CD4-positive, alpha-beta T cell (primary cell): ENCODE measurements at regions not wholly inside any gene's neighbourhood (a gene's known extent, or its start where the extent isn't known, plus 50 kb on each side); places are given as distances from the start of the nearest gene placed in this dataset.

Experiments
- ATAC-seq: fragments of 200-7000 bp; cut with Tn5 transposase; one replicate; pipeline ENCODE4 v1.10.0; 2022; ENCODE audit warnings: mild to moderate bottlenecking; ENCODE audit not compliant: poor library complexity
- CTCF ChIA-PET: fragments of 350-600 bp; sonication (Branson Sonifier 250); formaldehyde crosslinking; loops from one replicate; lab custom pipeline; 2021; ENCODE audit warnings: antibody characterized with exemption, inconsistent platforms; lab: Charles Lee
- POLR2A ChIA-PET: fragments of 350-600 bp; sonication (Branson Sonifier 250); formaldehyde crosslinking; loops from one replicate; lab custom pipeline; 2021; ENCODE audit warnings: antibody characterized with exemption, inconsistent platforms; lab: Charles Lee
- DNase-seq, 14 experiments: peaks; one replicate each; pipeline ENCODE4 v3.0.0-alpha.2; 2013 to 2020; ENCODE audit warnings: mixed read lengths in 2 of 14
- H3K27ac ChIP-seq, 2 donors: one replicate each; pipeline versions ENCODE4 v1.5.1 to v1.7.0; 2013; ENCODE audit warnings: low read length in 2 of 2, low read depth in 1 of 2, mild to moderate bottlenecking in 1 of 2
- H3K27me3 ChIP-seq, 2 experiments: 1 replicate in 1 of 2; 2 replicates in 1 of 2; pipeline versions ENCODE4 v1.6.1 to v1.7.0; 2013; ENCODE audit warnings: low read length in 2 of 2, control low read depth in 1 of 2, mild to moderate bottlenecking in 1 of 2, moderate library complexity in 1 of 2; ENCODE audit not compliant: insufficient read depth in 2 of 2, control insufficient read depth in 1 of 2
- H3K36me3 ChIP-seq: one replicate; pipeline ENCODE4 v1.6.1; 2013; ENCODE audit warnings: low read length, control low read depth; ENCODE audit not compliant: insufficient read depth
- H3K4me1 ChIP-seq: one replicate; pipeline ENCODE4 v1.6.1; 2013; ENCODE audit warnings: low read length, control low read depth; ENCODE audit not compliant: insufficient read depth
- H3K4me3 ChIP-seq: one replicate; pipeline ENCODE4 v1.5.1; 2013; ENCODE audit warnings: mild to moderate bottlenecking, low read length, moderate library complexity
- H3K9me3 ChIP-seq, 2 experiments: 1 replicate in 1 of 2; 2 replicates in 1 of 2; pipeline versions ENCODE4 v1.6.1 to v1.7.0; 2013; ENCODE audit warnings: low read length in 2 of 2, mild to moderate bottlenecking in 2 of 2, control low read depth in 1 of 2, moderate library complexity in 1 of 2; ENCODE audit not compliant: control insufficient read depth in 1 of 2, insufficient read depth in 1 of 2
- H3K27ac Mint-ChIP-seq: one replicate; pipeline ENCODE4 v1.8.0; 2020; ENCODE audit warnings: mixed read lengths
- H3K27me3 Mint-ChIP-seq: one replicate; pipeline ENCODE4 v1.8.0; 2021; ENCODE audit warnings: mixed read lengths
- H3K36me3 Mint-ChIP-seq: one replicate; pipeline ENCODE4 v1.8.0; 2021; ENCODE audit warnings: low read depth, mixed read lengths
- H3K4me1 Mint-ChIP-seq: one replicate; pipeline ENCODE4 v1.8.0; 2021; ENCODE audit warnings: low read depth, mixed read lengths
- H3K4me3 Mint-ChIP-seq: one replicate; pipeline ENCODE4 v1.8.0; 2020; ENCODE audit warnings: mild to moderate bottlenecking, mixed read lengths
- H3K9me3 Mint-ChIP-seq: one replicate; pipeline ENCODE4 v1.8.0; 2020; ENCODE audit warnings: mixed read lengths
- intact Hi-C, 2 experiments: fragments of 100-400 bp; cut with DNase I in 1 of 2; cut with micrococcal nuclease in 1 of 2; formaldehyde crosslinking; loops; one replicate each; pipeline versions ENCODE4 v1.15.1 to v1.9.0; 2023 to 2025; cut with DNase I, micrococcal nuclease
- TF ChIP-seq, protein P1 (sequence below): fragments of 200-600 bp; IDR thresholded peaks from one replicate; pipeline ENCODE4 v1.8.0; 2022; ENCODE audit warnings: antibody characterized with exemption, mild to moderate bottlenecking

DNA sequence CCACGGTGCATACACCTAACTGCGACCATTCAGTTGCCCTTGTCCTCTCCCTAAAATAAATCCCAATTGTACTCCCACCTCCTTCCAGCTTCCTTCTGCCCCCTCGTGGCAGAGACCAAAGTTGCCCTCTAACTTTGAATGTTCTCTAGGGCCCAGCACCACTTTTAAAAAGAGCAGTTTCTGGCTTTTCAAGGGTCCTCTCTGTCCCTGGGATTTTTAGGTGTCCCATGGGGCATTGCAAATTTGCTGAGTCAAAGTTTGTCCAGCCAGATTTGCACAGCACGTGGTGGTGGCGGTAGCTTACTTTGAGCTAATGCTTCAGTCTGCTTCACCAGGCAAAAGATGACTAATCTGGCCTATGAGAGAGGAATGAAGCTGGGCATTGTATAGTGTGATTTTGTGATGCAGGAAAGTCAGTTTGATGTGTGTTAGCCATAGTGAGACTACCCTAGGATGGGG lies 100.2 kb downstream of the PERP start:
- Mint-ChIP-seq H3K36me3 (no peaks in the 10 kb centered on the region), H3K4me3 (no peak overlapping the region), H3K9me3 (no peaks in the 10 kb centered on the region), H3K27me3 (no peaks in the 10 kb centered on the region), H3K27ac (no peak overlapping the region), H3K4me1 (no peaks in the 10 kb centered on the region)
- intact Hi-C loops, result loop anchor here (1.0 to 10.0 kb wide), 4 partner anchors 302 to 912 kb away; partner anchors contain the start of gene HEBP2 (in 1 of the 2)
- ChIA-PET CTCF (interaction anchor here (0.9 to 2.0 kb wide), 7 partner anchors 32 to 417 kb away, joined by 3 to 7 read pairs (median 4); partner anchors contain the start of gene TNFAIP3), POLR2A (no interaction called here)
- Histone ChIP-seq H3K9me3 (no peaks in the 10 kb centered on the region), H3K27ac (no peak overlapping the region), H3K4me1 (no peaks in the 10 kb centered on the region), H3K36me3 (no peaks in the 10 kb centered on the region), H3K27me3 (no peaks in the 10 kb centered on the region), H3K4me3 (no peak overlapping the region)
- DNase-seq (peak in 8 of 14 experiments; percentile 1 to 35 (median 12)), ATAC-seq (no peak)
- TF ChIP-seq, protein P1, sequence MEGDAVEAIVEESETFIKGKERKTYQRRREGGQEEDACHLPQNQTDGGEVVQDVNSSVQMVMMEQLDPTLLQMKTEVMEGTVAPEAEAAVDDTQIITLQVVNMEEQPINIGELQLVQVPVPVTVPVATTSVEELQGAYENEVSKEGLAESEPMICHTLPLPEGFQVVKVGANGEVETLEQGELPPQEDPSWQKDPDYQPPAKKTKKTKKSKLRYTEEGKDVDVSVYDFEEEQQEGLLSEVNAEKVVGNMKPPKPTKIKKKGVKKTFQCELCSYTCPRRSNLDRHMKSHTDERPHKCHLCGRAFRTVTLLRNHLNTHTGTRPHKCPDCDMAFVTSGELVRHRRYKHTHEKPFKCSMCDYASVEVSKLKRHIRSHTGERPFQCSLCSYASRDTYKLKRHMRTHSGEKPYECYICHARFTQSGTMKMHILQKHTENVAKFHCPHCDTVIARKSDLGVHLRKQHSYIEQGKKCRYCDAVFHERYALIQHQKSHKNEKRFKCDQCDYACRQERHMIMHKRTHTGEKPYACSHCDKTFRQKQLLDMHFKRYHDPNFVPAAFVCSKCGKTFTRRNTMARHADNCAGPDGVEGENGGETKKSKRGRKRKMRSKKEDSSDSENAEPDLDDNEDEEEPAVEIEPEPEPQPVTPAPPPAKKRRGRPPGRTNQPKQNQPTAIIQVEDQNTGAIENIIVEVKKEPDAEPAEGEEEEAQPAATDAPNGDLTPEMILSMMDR, result peak; percentile 61

DNA sequence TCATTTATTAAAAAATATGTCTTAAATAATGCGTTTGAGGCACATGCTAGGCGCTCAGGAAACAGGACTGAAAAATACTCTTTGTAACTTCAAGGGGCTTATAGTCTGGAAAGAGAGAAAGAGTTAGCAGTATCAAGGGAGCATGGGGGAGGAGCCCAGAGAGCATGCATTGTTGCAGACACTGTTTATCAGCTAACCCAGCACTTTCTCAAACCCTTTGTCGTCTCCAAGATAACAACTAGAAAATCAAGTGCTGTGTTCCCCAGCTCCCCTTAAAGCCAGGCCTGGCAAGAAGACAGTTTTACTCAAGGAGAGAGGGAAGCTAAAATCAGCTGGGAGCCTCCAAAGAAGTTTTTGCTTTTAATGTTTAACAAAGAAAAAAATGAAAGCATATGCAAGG lies 98.4 kb downstream of the PERP start:
- no peak overlapping the region for H3K27ac Mint-ChIP-seq
- no peak overlapping the region for H3K4me3 ChIP-seq
- ChIA-PET CTCF (no interaction called here), POLR2A (no interaction called here)
- H3K36me3 Mint-ChIP-seq, result no peaks in the 10 kb centered on the region
- H3K9me3 Mint-ChIP-seq, result no peaks in the 10 kb centered on the region
- no peaks in the 10 kb centered on the region for H3K4me1 Mint-ChIP-seq
- intact Hi-C loops, result loop anchor here (10.0 kb wide), 3 partner anchors 396 to 914 kb away; partner anchors contain the start of gene HEBP2 (in 1 of the 2)
- H3K36me3 ChIP-seq, result no peaks in the 10 kb centered on the region
- H3K4me1 ChIP-seq, result no peaks in the 10 kb centered on the region
- no peak overlapping the region for H3K4me3 Mint-ChIP-seq
- no peaks in the 10 kb centered on the region for H3K27me3 ChIP-seq
- no peaks in the 10 kb centered on the region for H3K9me3 ChIP-seq
- ATAC-seq (no peak), DNase-seq (no peak)
- TF ChIP-seq, protein P1, result no peak
- no peaks in the 10 kb centered on the region for H3K27me3 Mint-ChIP-seq
- no peak overlapping the region for H3K27ac ChIP-seq

DNA sequence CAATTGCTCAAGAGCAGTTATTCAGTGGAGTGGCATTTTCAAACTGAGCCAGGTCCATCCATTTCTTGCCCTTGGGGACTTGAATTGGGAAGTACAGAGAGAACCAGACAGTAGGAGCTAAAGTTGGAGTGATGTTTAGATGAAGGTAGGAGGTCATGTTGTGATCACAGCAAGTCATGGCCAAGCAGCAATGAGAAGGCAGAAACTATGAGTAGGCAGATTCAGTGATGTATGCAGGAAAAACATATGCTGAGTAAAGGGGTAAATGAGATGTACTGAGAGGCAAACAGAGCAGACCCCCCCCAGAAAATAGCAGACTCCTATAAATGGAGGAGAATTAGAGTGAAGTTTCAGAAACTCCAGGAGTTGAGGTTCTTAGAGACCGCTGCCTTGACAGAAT lies 95.8 kb downstream of the PERP start:
- DNase-seq, result no peak
- no peak for ATAC-seq
- no peaks in the 10 kb centered on the region for H3K36me3 ChIP-seq
- H3K4me3 ChIP-seq, result no peak overlapping the region
- TF ChIP-seq, protein P1, result no peak
- CTCF ChIA-PET, result no interaction called here
- POLR2A ChIA-PET, result no interaction called here
- H3K27ac ChIP-seq, result no peak overlapping the region
- peaks cover under 1% of the 10 kb centered on the region for H3K27me3 Mint-ChIP-seq
- no peaks in the 10 kb centered on the region for H3K4me1 Mint-ChIP-seq
- no peaks in the 10 kb centered on the region for H3K9me3 ChIP-seq
- intact Hi-C loops, result no loop called here
- no peak overlapping the region for H3K27ac Mint-ChIP-seq
- no peaks in the 10 kb centered on the region for H3K36me3 Mint-ChIP-seq
- no peaks in the 10 kb centered on the region for H3K4me1 ChIP-seq
- H3K9me3 Mint-ChIP-seq, result no peaks in the 10 kb centered on the region
- H3K27me3 ChIP-seq, result no peaks in the 10 kb centered on the region
- no peak overlapping the region for H3K4me3 Mint-ChIP-seq
